ENCODE measurements at regions not wholly inside any gene's neighbourhood (a gene's known extent, or its start where the extent isn't known, plus 50 kb on each side); places are given as distances from the start of the nearest gene placed in this dataset.

DNA sequence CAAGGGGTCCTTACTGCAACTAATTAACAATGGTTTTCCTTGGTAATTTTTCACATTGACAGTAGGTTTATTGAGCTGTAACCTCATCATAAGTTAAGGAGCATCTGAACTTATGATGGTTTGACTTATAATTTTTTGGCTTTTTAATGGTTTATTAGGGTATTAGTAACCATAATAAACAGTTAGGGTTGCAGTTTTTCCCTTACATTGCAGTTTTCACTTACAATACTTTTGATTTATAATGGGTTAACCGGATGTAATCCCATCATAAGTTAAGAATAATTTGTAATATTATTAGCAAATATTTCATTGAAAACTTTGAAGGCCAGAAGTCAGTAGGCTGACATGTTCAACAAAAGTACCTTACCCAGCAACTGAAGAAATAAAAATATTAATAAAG lies 811.6 kb downstream of the TRHDE start (continued):
- TF ChIP-seq CTBP2 (IDR thresholded peaks at IDR 0.05; ENCODE audit: borderline replicate concordance, insufficient read depth, insufficient read length, low read length) = no peak

All from H1 (cell line).